Cardiac muscle cell (in vitro differentiated cells and primary cell): ENCODE measurements at regions not wholly inside any gene's neighbourhood (a gene's known extent, or its start where the extent isn't known, plus 50 kb on each side); places are given as distances from the start of the nearest gene placed in this dataset.

Experiments
- DNase-seq, 2 donors: peaks; one replicate each; pipeline versions ENCODE4 v3.0.0 to v3.0.0-alpha.2; 2010 to 2017; ENCODE audit warnings: low read depth in 1 of 2, low spot score in 1 of 2
- H3K27ac ChIP-seq: fragments of 200-600 bp; sonication (generic); 2 replicates; pipeline ENCODE4 v1.5.1; 2016
- H3K27me3 ChIP-seq: fragments of 200-600 bp; sonication (generic); 2 replicates; pipeline ENCODE4 v1.6.0; 2016; ENCODE audit warnings: control low read depth
- H3K36me3 ChIP-seq: fragments of 200-600 bp; sonication (generic); 2 replicates; pipeline ENCODE4 v1.5.1; 2016; ENCODE audit warnings: control low read depth
- H3K4me1 ChIP-seq: fragments of 200-600 bp; sonication (generic); 2 replicates; pipeline ENCODE4 v1.8.1; 2017; ENCODE audit warnings: low read depth, mild to moderate bottlenecking, mixed run types
- H3K4me3 ChIP-seq: fragments of 200-600 bp; sonication (generic); 2 replicates; pipeline ENCODE4 v1.5.1; 2016; ENCODE audit warnings: mild to moderate bottlenecking
- H3K9me3 ChIP-seq: fragments of 200-600 bp; sonication (generic); 2 replicates; pipeline ENCODE4 v1.5.1; 2017; ENCODE audit warnings: low read depth, mild to moderate bottlenecking, control low read depth
- CTCF ChIP-seq: IDR thresholded peaks from 2 replicates; pipeline ENCODE4 v1.5.1; 2012; ENCODE audit warnings: low read depth, mild to moderate bottlenecking, low read length

DNA sequence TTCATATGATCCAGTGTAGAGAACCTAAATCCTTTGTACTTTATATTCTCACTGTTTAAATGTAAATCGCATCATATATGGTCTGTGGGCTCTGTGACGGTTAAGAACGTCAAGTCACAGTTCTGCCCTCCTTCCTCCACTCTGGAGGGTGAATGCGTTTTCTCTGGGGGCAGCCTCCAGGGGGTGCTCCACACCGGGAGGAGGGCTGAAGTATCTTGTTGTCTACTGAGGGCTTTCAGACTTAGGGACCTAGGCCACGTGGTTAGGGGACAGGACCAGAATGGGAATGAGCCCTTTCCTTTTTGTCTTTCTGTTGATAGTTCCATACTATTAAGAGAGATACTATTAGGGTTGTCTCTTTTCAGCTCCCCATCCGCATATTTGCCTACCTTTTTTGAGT, 504.9 kb downstream of the FGF9 start:
- no peak overlapping the region for H3K4me3 ChIP-seq
- no peak for TF ChIP-seq CTCF
- no peak for DNase-seq
- no peaks in the 10 kb centered on the region for H3K4me1 ChIP-seq
- no peak overlapping the region for H3K27ac ChIP-seq
- no peaks in the 10 kb centered on the region for H3K9me3 ChIP-seq
- no peaks in the 10 kb centered on the region for H3K36me3 ChIP-seq
- no peaks in the 10 kb centered on the region for H3K27me3 ChIP-seq

GRCh38 chr13:22176968-22177520, 506.2 kb downstream of the FGF9 start:
- no peaks in the 10 kb centered on the region for H3K36me3 ChIP-seq
- DNase-seq: no peak
- TF ChIP-seq CTCF: no peak
- H3K4me3 ChIP-seq: no peak overlapping the region
- H3K27ac ChIP-seq: no peak overlapping the region
- H3K9me3 ChIP-seq: no peaks in the 10 kb centered on the region
- no peaks in the 10 kb centered on the region for H3K4me1 ChIP-seq
- H3K27me3 ChIP-seq: no peaks in the 10 kb centered on the region

- no peak overlapping the region for H3K4me3 ChIP-seq
- DNase-seq: no peak
- H3K36me3 ChIP-seq: no peaks in the 10 kb centered on the region
- no peaks in the 10 kb centered on the region for H3K27me3 ChIP-seq
- no peak overlapping the region for H3K27ac ChIP-seq
- H3K4me1 ChIP-seq: no peaks in the 10 kb centered on the region
- TF ChIP-seq CTCF: no peak
- H3K9me3 ChIP-seq: no peaks in the 10 kb centered on the region
Measured at GRCh38 chr13:22178878-22179277, 508.0 kb downstream of the FGF9 start.

GRCh38 chr13:22187329-22187728, 516.5 kb downstream of the FGF9 start:
- no peaks in the 10 kb centered on the region for H3K27me3 ChIP-seq
- no peaks in the 10 kb centered on the region for H3K9me3 ChIP-seq
- DNase-seq: no peak
- TF ChIP-seq CTCF: no peak
- H3K36me3 ChIP-seq: no peaks in the 10 kb centered on the region
- no peak overlapping the region for H3K27ac ChIP-seq
- peaks cover 5% of the 10 kb centered on the region for H3K4me1 ChIP-seq
- no peak overlapping the region for H3K4me3 ChIP-seq

DNA sequence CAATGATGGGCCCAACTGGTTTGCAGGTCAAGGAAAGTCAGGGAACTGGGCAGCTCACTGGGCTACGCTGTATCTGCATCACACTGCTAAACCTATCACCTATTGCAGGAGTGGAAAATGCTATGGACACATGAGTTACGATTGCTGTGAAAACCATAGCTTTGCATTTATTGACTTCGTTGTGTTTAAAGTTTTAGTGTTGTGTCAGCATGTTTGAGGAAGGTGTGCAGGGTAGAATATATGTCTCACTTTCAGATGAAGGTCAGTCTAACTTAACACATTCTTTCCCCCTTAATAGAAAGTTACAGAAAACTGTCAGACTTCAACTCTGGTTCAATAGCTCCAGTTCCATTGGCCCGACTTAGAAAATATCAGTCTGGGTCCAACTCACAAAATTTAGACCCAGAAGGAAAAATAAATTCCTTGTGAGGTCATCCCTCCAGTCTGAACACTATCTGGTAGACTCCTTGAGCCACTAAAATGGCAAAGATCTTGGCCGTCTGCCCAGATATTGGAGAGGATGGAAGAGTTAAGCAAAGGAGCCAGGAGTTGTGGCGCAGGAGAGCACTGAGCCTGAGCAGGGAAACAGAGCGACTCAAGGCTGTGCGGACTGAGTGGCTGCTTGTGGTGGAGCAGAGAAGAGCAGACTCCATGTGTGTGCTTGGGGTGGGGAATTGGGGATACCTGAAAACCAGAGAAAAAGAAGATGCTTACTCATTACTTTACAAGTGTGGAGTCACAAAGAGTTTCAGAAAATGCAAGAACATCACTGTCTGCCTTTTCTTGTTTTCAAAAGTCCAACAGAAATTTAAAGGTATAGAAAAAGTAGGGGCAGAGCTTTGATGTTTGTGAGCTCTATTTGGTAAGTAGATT, 518.5 kb downstream of the FGF9 start:
- Histone ChIP-seq H3K4me1 (peaks cover 5% of the 10 kb centered on the region), H3K4me3 (no peak overlapping the region), H3K9me3 (no peaks in the 10 kb centered on the region), H3K27ac (no peak overlapping the region), H3K36me3 (no peaks in the 10 kb centered on the region), H3K27me3 (no peaks in the 10 kb centered on the region)
- no peak for TF ChIP-seq CTCF
- no peak for DNase-seq
